ENCODE measurements at regions not wholly inside any gene's neighbourhood (a gene's known extent, or its start where the extent isn't known, plus 50 kb on each side); places are given as distances from the start of the nearest gene placed in this dataset.

GRCh38 chr4:86530183-86530582, 63.9 kb upstream of the PTPN13 start:
- no peak for DNase-seq

DNA sequence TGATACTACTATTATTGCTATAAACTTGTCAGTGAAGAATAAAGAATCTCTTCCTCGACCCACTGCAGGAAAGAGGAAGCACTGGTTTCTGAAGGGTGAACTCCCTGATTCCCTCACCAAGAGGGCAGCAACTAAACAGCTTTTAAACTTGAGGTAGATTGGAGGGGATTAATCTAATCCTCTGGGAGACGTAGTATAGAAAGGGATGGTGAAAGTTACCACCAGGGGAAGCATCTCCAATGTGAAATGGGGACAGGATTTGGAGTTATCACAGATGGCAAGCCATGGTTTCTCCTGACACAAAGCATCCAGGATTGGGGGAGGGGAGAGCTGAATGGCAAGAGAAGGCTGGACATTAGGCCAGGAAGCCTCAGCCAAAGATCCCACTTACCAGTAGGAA, 62.7 kb upstream of the PTPN13 start:
- H3K36me3 ChIP-seq (replicated peaks in 1 of 2; ENCODE audit: control insufficient read depth in 1 of 2, insufficient read depth in 2 of 2, low read length in 1 of 2), result no peaks in the 10 kb centered on the region
- H4K20me1 ChIP-seq (ENCODE audit: insufficient read depth), result no peaks in the 10 kb centered on the region
- ChIA-PET CTCF (interaction anchor here (1.5 kb wide), 1 partner anchor 35 kb away, joined by 4 read pairs; no protein-coding TSS in a partner anchor), POLR2A (no interaction called here)
- no peak overlapping the region for H3K9ac ChIP-seq
- H3K27ac ChIP-seq (ENCODE audit: low read depth in 2 of 2, low read length in 1 of 2), result no peak overlapping the region
- H3K27me3 ChIP-seq (ENCODE audit: insufficient read depth), result no peaks in the 10 kb centered on the region
- 38% methylated on average over 2 of the region's 2 CpGs for WGBS (ENCODE audit: low lambda C conversion rate)
- no peak overlapping the region for H2AFZ ChIP-seq (ENCODE audit: low read depth)
- no peak overlapping the region for H3K4me2 ChIP-seq
- H3K4me1 ChIP-seq (ENCODE audit: control insufficient read depth in 1 of 2, insufficient read depth in 2 of 2, low read depth in 1 of 2, low read length in 1 of 2), result no peaks in the 10 kb centered on the region
- DNase-seq, result no peak
- H3F3A ChIP-seq (replicated peaks; ENCODE audit: insufficient read depth), result no peaks in the 10 kb centered on the region
- peaks cover 3% of the 10 kb centered on the region; the same call in 1 of the 2 replicates for H3K9me3 ChIP-seq
- H3K9me2 ChIP-seq, result no peaks in the 10 kb centered on the region
- H3K79me2 ChIP-seq (ENCODE audit: insufficient read depth), result no peaks in the 10 kb centered on the region
- TF ChIP-seq SIN3A (IDR thresholded peaks at IDR 0.05; ENCODE audit: borderline replicate concordance, low read depth, low read length) (no peak), FOXM1 (IDR thresholded peaks at IDR 0.05; ENCODE audit: low read depth) (no peak), CHD2 (IDR thresholded peaks at IDR 0.05; ENCODE audit: low read length, partially characterized antibody) (no peak), FOSL2 (IDR thresholded peaks at IDR 0.05; ENCODE audit: borderline replicate concordance, low read depth) (no peak), RFX5 (IDR thresholded peaks at IDR 0.05; ENCODE audit: low read length) (no peak), USF1 (IDR thresholded peaks at IDR 0.05; ENCODE audit: borderline replicate concordance, low read depth) (no peak), POLR2AphosphoS5 (IDR thresholded peaks at IDR 0.05; ENCODE audit: low read depth, low read length) (no peak), SMC3 (IDR thresholded peaks at IDR 0.05; ENCODE audit: low read depth, low read length) (no peak)
- no peak overlapping the region for H3K4me3 ChIP-seq (ENCODE audit: low read depth in 2 of 2, low read length in 1 of 2)

More at GRCh38 chr4:86530183-86530582, 63.9 kb upstream of the PTPN13 start:
- CTCF ChIA-PET, result interaction anchor here (1.2 kb wide), 1 partner anchor 32 kb away, joined by 3 read pairs; no protein-coding TSS in a partner anchor
- Histone ChIP-seq H3K79me2 (ENCODE audit: insufficient read depth) (no peaks in the 10 kb centered on the region), H3K9me3 (no peaks in the 10 kb centered on the region), H3F3A (replicated peaks; ENCODE audit: insufficient read depth) (no peaks in the 10 kb centered on the region), H3K4me3 (ENCODE audit: low read depth in 2 of 2, low read length in 1 of 2) (no peak overlapping the region), H3K4me1 (ENCODE audit: control insufficient read depth in 1 of 2, insufficient read depth in 2 of 2, low read depth in 1 of 2, low read length in 1 of 2) (no peaks in the 10 kb centered on the region), H3K9ac (no peak overlapping the region), H3K9me2 (no peaks in the 10 kb centered on the region), H3K27me3 (ENCODE audit: insufficient read depth) (no peaks in the 10 kb centered on the region), H4K20me1 (ENCODE audit: insufficient read depth) (no peaks in the 10 kb centered on the region), H3K36me3 (replicated peaks in 1 of 2; ENCODE audit: control insufficient read depth in 1 of 2, insufficient read depth in 2 of 2, low read length in 1 of 2) (no peaks in the 10 kb centered on the region), H3K4me2 (no peak overlapping the region), H2AFZ (ENCODE audit: low read depth) (no peak overlapping the region), H3K27ac (ENCODE audit: low read depth in 2 of 2, low read length in 1 of 2) (no peak overlapping the region)
- 58% methylated on average over 1 of the region's 1 CpG for WGBS (ENCODE audit: low lambda C conversion rate)
- POLR2A ChIA-PET, result no interaction called here
- TF ChIP-seq RXRA (IDR thresholded peaks at IDR 0.05; ENCODE audit: borderline replicate concordance, low read depth) (no peak), RAD21 (IDR thresholded peaks at IDR 0.05; ENCODE audit: low read length) (no peak), FOSL2 (IDR thresholded peaks at IDR 0.05; ENCODE audit: borderline replicate concordance, low read depth) (no peak), MXI1 (IDR thresholded peaks at IDR 0.05; ENCODE audit: low read depth, low read length) (no peak), ZBTB33 (IDR thresholded peaks at IDR 0.05; ENCODE audit: borderline replicate concordance, low read depth) (no peak), TEAD4 (IDR thresholded peaks at IDR 0.05; ENCODE audit: borderline replicate concordance, insufficient read depth) (no peak)

All from SK-N-SH (cell line).